HG02885 (cell line): ENCODE measurements at regions not wholly inside any gene's neighbourhood (a gene's known extent, or its start where the extent isn't known, plus 50 kb on each side); places are given as distances from the start of the nearest gene placed in this dataset.

Source experiments
- ATAC-seq: cut with Tn5 transposase; IDR thresholded peaks from one replicate; pipeline ENCODE4 v1.9.1; 2021; ENCODE audit warnings: mild to moderate bottlenecking; ENCODE audit not compliant: unreplicated experiment, poor library complexity

GRCh38 chr2:82526277-82526676 is 1932.8 kb downstream of the SUCLG1 start:
- ATAC-seq, result no peak

GRCh38 chr2:82525744-82526143 is 1933.3 kb downstream of the SUCLG1 start:
- no peak for ATAC-seq

GRCh38 chr2:82524826-82525225 is 1934.3 kb downstream of the SUCLG1 start:
- no peak for ATAC-seq

GRCh38 chr2:82511894-82512293 is 1947.2 kb downstream of the SUCLG1 start:
- ATAC-seq, result no peak

- ATAC-seq, result no peak
These were observed 1950.4 kb downstream of the SUCLG1 start for GRCh38 chr2:82508702-82509101.

- no peak for ATAC-seq
These were observed 1951.4 kb downstream of the SUCLG1 start for GRCh38 chr2:82507657-82508056.

GRCh38 chr2:82501217-82501616 is 1957.9 kb downstream of the SUCLG1 start:
- ATAC-seq, result no peak

GRCh38 chr2:82498777-82499443 is 1960.2 kb downstream of the SUCLG1 start:
- no peak for ATAC-seq

- no peak for ATAC-seq
These were observed 1964.3 kb downstream of the SUCLG1 start for GRCh38 chr2:82494739-82495138.

- ATAC-seq, result no peak
These were observed 1967.5 kb downstream of the SUCLG1 start for GRCh38 chr2:82491591-82491990.

GRCh38 chr2:82487354-82487753 is 1971.7 kb downstream of the SUCLG1 start:
- no peak for ATAC-seq

- no peak for ATAC-seq
These were observed 1973.4 kb downstream of the SUCLG1 start for GRCh38 chr2:82485701-82486100.

GRCh38 chr2:82481207-82481606 is 1977.9 kb downstream of the SUCLG1 start:
- ATAC-seq, result no peak

GRCh38 chr2:82478641-82479040 is 1980.4 kb downstream of the SUCLG1 start:
- ATAC-seq, result no peak

GRCh38 chr2:82476094-82476493 is 1983.0 kb downstream of the SUCLG1 start:
- no peak for ATAC-seq

GRCh38 chr2:82428251-82428650 is 2030.8 kb downstream of the SUCLG1 start:
- ATAC-seq, result no peak

GRCh38 chr2:82412021-82412420 is 2047.1 kb downstream of the SUCLG1 start:
- no peak for ATAC-seq

- ATAC-seq, result no peak
These were observed 2048.0 kb downstream of the SUCLG1 start for GRCh38 chr2:82411071-82411470.

GRCh38 chr2:82395531-82395930 is 2063.5 kb downstream of the SUCLG1 start:
- ATAC-seq, result no peak

- no peak for ATAC-seq
These were observed 2067.7 kb downstream of the SUCLG1 start for GRCh38 chr2:82391386-82391785.

- no peak for ATAC-seq
These were observed 2051.1 kb upstream of the LRRTM1 start for GRCh38 chr2:82355622-82356021.

- ATAC-seq, result no peak
These were observed 2041.4 kb upstream of the LRRTM1 start for GRCh38 chr2:82345910-82346309.

GRCh38 chr2:82344670-82345069 is 2040.1 kb upstream of the LRRTM1 start:
- ATAC-seq, result no peak
